ENCODE measurements at regions not wholly inside any gene's neighbourhood (a gene's known extent, or its start where the extent isn't known, plus 50 kb on each side); places are given as distances from the start of the nearest gene placed in this dataset.

- TF ChIP-seq CTCF (conservative IDR thresholded peaks at IDR 0.05; ENCODE audit: low read length) (no peak), EZH2phosphoT487 (IDR thresholded peaks at IDR 0.05; ENCODE audit: borderline replicate concordance) (no peak)
- no peaks in the 10 kb centered on the region for H3K27me3 ChIP-seq (ENCODE audit: insufficient read depth, low read length, poor library complexity, severe bottlenecking)
- no peaks in the 10 kb centered on the region for H3K79me2 ChIP-seq (ENCODE audit: insufficient read depth, low read length)
- no peaks in the 10 kb centered on the region for H3K36me3 ChIP-seq (ENCODE audit: insufficient read depth, low read length)
- no peaks in the 10 kb centered on the region for H3K9me2 ChIP-seq (replicated peaks; ENCODE audit: low read depth, low read length)
- no peaks in the 10 kb centered on the region for H4K20me1 ChIP-seq (ENCODE audit: insufficient read depth, low read length, poor library complexity, severe bottlenecking)
- no peaks in the 10 kb centered on the region for H3K9me3 ChIP-seq (ENCODE audit: insufficient read depth, low read depth, low read length)
- H3K4me3 ChIP-seq (ENCODE audit: low read length, poor library complexity, severe bottlenecking) = no peak overlapping the region
- no peak overlapping the region for H3K4me2 ChIP-seq (ENCODE audit: low read depth, low read length, poor library complexity, severe bottlenecking)
- H2AFZ ChIP-seq (ENCODE audit: low read length) = no peak overlapping the region
- H3K4me1 ChIP-seq (ENCODE audit: insufficient read depth, low read length, poor library complexity, severe bottlenecking) = no peaks in the 10 kb centered on the region
- no peaks in the 10 kb centered on the region for H3F3A ChIP-seq (ENCODE audit: low read depth)
- no peak overlapping the region for H3K9ac ChIP-seq (ENCODE audit: low read depth, low read length, poor library complexity, severe bottlenecking)
Measured at GRCh38 chr12:73585136-73585535, 952.5 kb upstream of the ATXN7L3B start.

- Histone ChIP-seq H3K9me3 (ENCODE audit: insufficient read depth, low read depth, low read length) (no peaks in the 10 kb centered on the region), H3K4me2 (ENCODE audit: low read depth, low read length, poor library complexity, severe bottlenecking) (no peak overlapping the region), H4K20me1 (ENCODE audit: insufficient read depth, low read length, poor library complexity, severe bottlenecking) (no peaks in the 10 kb centered on the region), H3K9ac (ENCODE audit: low read depth, low read length, poor library complexity, severe bottlenecking) (no peak overlapping the region), H3K4me3 (ENCODE audit: low read length, poor library complexity, severe bottlenecking) (no peak overlapping the region), H3F3A (ENCODE audit: low read depth) (no peaks in the 10 kb centered on the region), H3K27me3 (ENCODE audit: insufficient read depth, low read length, poor library complexity, severe bottlenecking) (no peaks in the 10 kb centered on the region), H3K79me2 (ENCODE audit: insufficient read depth, low read length) (no peaks in the 10 kb centered on the region), H3K9me2 (replicated peaks; ENCODE audit: low read depth, low read length) (no peaks in the 10 kb centered on the region), H3K4me1 (ENCODE audit: insufficient read depth, low read length, poor library complexity, severe bottlenecking) (no peaks in the 10 kb centered on the region), H2AFZ (ENCODE audit: low read length) (no peak overlapping the region), H3K36me3 (ENCODE audit: insufficient read depth, low read length) (no peaks in the 10 kb centered on the region)
- TF ChIP-seq EZH2phosphoT487 (IDR thresholded peaks at IDR 0.05; ENCODE audit: borderline replicate concordance) (no peak), CTCF (conservative IDR thresholded peaks at IDR 0.05; ENCODE audit: low read length) (no peak)
Measured at GRCh38 chr12:73589220-73589619, 948.4 kb upstream of the ATXN7L3B start.

- Histone ChIP-seq H3K4me2 (ENCODE audit: low read depth, low read length, poor library complexity, severe bottlenecking) (no peak overlapping the region), H2AFZ (ENCODE audit: low read length) (no peak overlapping the region), H3K9me2 (replicated peaks; ENCODE audit: low read depth, low read length) (no peaks in the 10 kb centered on the region), H3K27me3 (ENCODE audit: insufficient read depth, low read length, poor library complexity, severe bottlenecking) (no peaks in the 10 kb centered on the region), H3F3A (ENCODE audit: low read depth) (no peaks in the 10 kb centered on the region), H3K9ac (ENCODE audit: low read depth, low read length, poor library complexity, severe bottlenecking) (no peak overlapping the region), H3K36me3 (ENCODE audit: insufficient read depth, low read length) (no peaks in the 10 kb centered on the region), H3K9me3 (ENCODE audit: insufficient read depth, low read depth, low read length) (no peaks in the 10 kb centered on the region), H3K79me2 (ENCODE audit: insufficient read depth, low read length) (no peaks in the 10 kb centered on the region), H3K4me1 (ENCODE audit: insufficient read depth, low read length, poor library complexity, severe bottlenecking) (no peaks in the 10 kb centered on the region), H3K4me3 (ENCODE audit: low read length, poor library complexity, severe bottlenecking) (no peak overlapping the region), H4K20me1 (ENCODE audit: insufficient read depth, low read length, poor library complexity, severe bottlenecking) (no peaks in the 10 kb centered on the region)
- TF ChIP-seq EZH2phosphoT487 (IDR thresholded peaks at IDR 0.05; ENCODE audit: borderline replicate concordance) = no peak
- no peak for TF ChIP-seq CTCF (conservative IDR thresholded peaks at IDR 0.05; ENCODE audit: low read length)
Measured at GRCh38 chr12:73598626-73599025, 939.0 kb upstream of the ATXN7L3B start.

All from Loucy (cell line).